SJSA1 (cell line): ENCODE measurements at regions not wholly inside any gene's neighbourhood (a gene's known extent, or its start where the extent isn't known, plus 50 kb on each side); places are given as distances from the start of the nearest gene placed in this dataset.

Experiments
- DNase-seq, 2 experiments: peaks; one replicate each; pipeline ENCODE4 v3.0.0-alpha.2; 2015 to 2020; ENCODE audit warnings: low spot score in 2 of 2, low read depth in 1 of 2
- H3K27ac ChIP-seq: fragments of 250-450 bp; sonication (Bioruptor Pico); 2 replicates; pipeline ENCODE4 v1.5.1; 2020; ENCODE audit warnings: mild to moderate bottlenecking, moderate library complexity
- H3K27me3 ChIP-seq: fragments of 250-450 bp; sonication (Bioruptor Pico); replicated peaks from 2 replicates; pipeline ENCODE4 v1.5.1; 2020; ENCODE audit warnings: mild to moderate bottlenecking, moderate library complexity
- H3K36me3 ChIP-seq: fragments of 250-450 bp; sonication (Bioruptor Pico); 2 replicates; pipeline ENCODE4 v1.5.1; 2020; ENCODE audit warnings: mild to moderate bottlenecking
- H3K4me1 ChIP-seq: fragments of 250-450 bp; sonication (Bioruptor Pico); replicated peaks from 2 replicates; pipeline ENCODE4 v1.6.1; 2021; ENCODE audit warnings: mild to moderate bottlenecking
- H3K4me3 ChIP-seq: fragments of 250-450 bp; sonication (Bioruptor Pico); 2 replicates; pipeline ENCODE4 v1.5.1; 2020; ENCODE audit warnings: mild to moderate bottlenecking
- H3K9me3 ChIP-seq: fragments of 250-450 bp; sonication (Bioruptor Pico); replicated peaks from 2 replicates; pipeline ENCODE4 v1.5.1; 2020; ENCODE audit warnings: mild to moderate bottlenecking

DNA sequence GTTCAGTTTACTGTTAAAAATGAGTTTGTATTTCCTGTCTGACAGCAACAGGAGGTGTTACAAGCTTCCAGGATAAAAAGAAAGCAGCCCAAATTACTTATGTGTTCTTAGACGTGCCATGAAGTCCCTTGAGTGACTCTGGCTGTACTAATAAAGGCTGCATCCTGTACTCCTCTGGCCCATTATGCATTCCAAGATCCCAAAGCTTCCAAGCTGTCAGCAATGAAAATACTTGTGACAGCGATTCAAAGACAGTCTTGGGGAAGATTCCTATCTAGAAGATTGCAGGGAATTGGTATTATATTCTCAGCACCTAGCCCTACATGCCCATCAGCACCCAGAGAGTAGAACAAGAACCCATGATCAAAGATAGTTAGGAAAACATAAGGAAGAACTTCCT lies 281.6 kb upstream of the TRPC7 start:
- Histone ChIP-seq H3K27me3 (peaks cover 5% of the 10 kb centered on the region; the same call in 1 of the 2 replicates), H3K27ac (no peak overlapping the region), H3K36me3 (no peaks in the 10 kb centered on the region), H3K4me3 (no peak overlapping the region), H3K9me3 (no peaks in the 10 kb centered on the region), H3K4me1 (no peaks in the 10 kb centered on the region)
- no peak for DNase-seq

- Histone ChIP-seq H3K4me1 (no peaks in the 10 kb centered on the region), H3K27me3 (peaks cover 17% of the 10 kb centered on the region), H3K4me3 (no peak overlapping the region), H3K27ac (no peak overlapping the region), H3K9me3 (no peaks in the 10 kb centered on the region), H3K36me3 (no peaks in the 10 kb centered on the region)
- no peak for DNase-seq
Measured at GRCh38 chr5:136642976-136643375, 277.6 kb upstream of the TRPC7 start.

GRCh38 chr5:136639616-136640015 lies 274.3 kb upstream of the TRPC7 start:
- Histone ChIP-seq H3K4me1 (no peaks in the 10 kb centered on the region), H3K4me3 (no peak overlapping the region), H3K27ac (no peak overlapping the region), H3K9me3 (no peaks in the 10 kb centered on the region), H3K27me3 (peaks cover 37% of the 10 kb centered on the region), H3K36me3 (no peaks in the 10 kb centered on the region)
- no peak for DNase-seq

- no peaks in the 10 kb centered on the region for H3K9me3 ChIP-seq
- no peaks in the 10 kb centered on the region for H3K36me3 ChIP-seq
- no peak overlapping the region for H3K4me3 ChIP-seq
- H3K4me1 ChIP-seq, result no peaks in the 10 kb centered on the region
- no peak overlapping the region for H3K27ac ChIP-seq
- peaks cover 43% of the 10 kb centered on the region for H3K27me3 ChIP-seq
- no peak for DNase-seq
Measured at GRCh38 chr5:136638084-136638483, 272.7 kb upstream of the TRPC7 start.

- no peaks in the 10 kb centered on the region for H3K9me3 ChIP-seq
- DNase-seq, result no peak
- H3K27ac ChIP-seq, result no peak overlapping the region
- H3K27me3 ChIP-seq, result peaks cover 46% of the 10 kb centered on the region
- H3K36me3 ChIP-seq, result no peaks in the 10 kb centered on the region
- H3K4me3 ChIP-seq, result no peak overlapping the region
- H3K4me1 ChIP-seq, result no peaks in the 10 kb centered on the region
Measured at GRCh38 chr5:136636001-136636400, 270.7 kb upstream of the TRPC7 start.

GRCh38 chr5:136631186-136631585 lies 265.8 kb upstream of the TRPC7 start:
- no peaks in the 10 kb centered on the region for H3K4me1 ChIP-seq
- no peaks in the 10 kb centered on the region for H3K9me3 ChIP-seq
- peaks cover 23% of the 10 kb centered on the region for H3K27me3 ChIP-seq
- no peaks in the 10 kb centered on the region for H3K36me3 ChIP-seq
- no peak overlapping the region for H3K4me3 ChIP-seq
- H3K27ac ChIP-seq, result no peak overlapping the region
- no peak for DNase-seq

GRCh38 chr5:136629125-136629792 lies 263.9 kb upstream of the TRPC7 start:
- Histone ChIP-seq H3K9me3 (no peaks in the 10 kb centered on the region), H3K4me1 (no peaks in the 10 kb centered on the region), H3K27ac (no peak overlapping the region), H3K4me3 (no peak overlapping the region), H3K36me3 (no peaks in the 10 kb centered on the region), H3K27me3 (0 out of 2 replicates have a peak, but pooled peaks cover 5% of the 10 kb centered on the region)
- no peak for DNase-seq

DNA sequence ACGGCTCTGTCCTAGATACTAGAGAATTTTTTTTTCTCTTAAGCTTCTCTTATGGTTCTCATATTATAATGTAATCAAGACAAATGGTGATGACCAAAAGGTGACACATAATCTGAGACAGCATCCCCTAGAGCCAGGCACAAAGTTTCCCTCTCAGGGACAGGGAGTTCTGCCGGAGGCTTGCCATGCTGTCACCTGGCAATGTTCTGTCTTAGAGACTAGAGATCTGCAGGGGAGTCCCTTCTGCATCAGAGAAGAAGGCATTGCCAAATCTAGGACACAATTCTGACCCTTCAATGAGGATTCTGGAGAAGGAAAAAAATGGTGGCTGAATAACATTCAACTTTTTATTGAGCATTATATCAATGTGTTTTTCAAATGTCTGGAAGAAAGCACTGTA lies 261.2 kb upstream of the TRPC7 start:
- Histone ChIP-seq H3K27me3 (0 out of 2 replicates have a peak, but pooled peaks cover 2% of the 10 kb centered on the region), H3K4me3 (no peak overlapping the region), H3K9me3 (no peaks in the 10 kb centered on the region), H3K36me3 (no peaks in the 10 kb centered on the region), H3K4me1 (no peaks in the 10 kb centered on the region), H3K27ac (no peak overlapping the region)
- no peak for DNase-seq

GRCh38 chr5:136622747-136623146 lies 257.4 kb upstream of the TRPC7 start:
- no peak for DNase-seq
- H3K36me3 ChIP-seq, result no peaks in the 10 kb centered on the region

GRCh38 chr5:136621743-136622142 lies 256.4 kb upstream of the TRPC7 start:
- H3K27ac ChIP-seq, result no peak overlapping the region
- H3K27me3 ChIP-seq, result no peaks in the 10 kb centered on the region; the same call in 1 of the 2 replicates
- 0 out of 2 replicates have a peak, but pooled peaks cover 7% of the 10 kb centered on the region for H3K4me1 ChIP-seq
- DNase-seq, result no peak
- H3K4me3 ChIP-seq, result no peak overlapping the region
- H3K9me3 ChIP-seq, result no peaks in the 10 kb centered on the region
- H3K36me3 ChIP-seq, result no peaks in the 10 kb centered on the region

More at GRCh38 chr5:136622747-136623146, 257.4 kb upstream of the TRPC7 start:
- Histone ChIP-seq H3K9me3 (no peaks in the 10 kb centered on the region), H3K4me1 (0 out of 2 replicates have a peak, but pooled peaks cover 7% of the 10 kb centered on the region), H3K27me3 (no peaks in the 10 kb centered on the region; the same call in 1 of the 2 replicates), H3K4me3 (no peak overlapping the region), H3K27ac (no peak overlapping the region)

- no peaks in the 10 kb centered on the region for H3K36me3 ChIP-seq
Measured at GRCh38 chr5:136620621-136621020, 255.3 kb upstream of the TRPC7 start.

GRCh38 chr5:136620016-136620419 lies 254.7 kb upstream of the TRPC7 start:
- Histone ChIP-seq H3K9me3 (no peaks in the 10 kb centered on the region), H3K36me3 (no peaks in the 10 kb centered on the region), H3K4me3 (no peak overlapping the region), H3K27ac (no peak overlapping the region), H3K4me1 (0 out of 2 replicates have a peak, but pooled peaks cover 7% of the 10 kb centered on the region), H3K27me3 (no peaks in the 10 kb centered on the region; the same call in 1 of the 2 replicates)
- DNase-seq, result peak in 1 of 2 experiments; percentile 7

More at GRCh38 chr5:136620621-136621020, 255.3 kb upstream of the TRPC7 start:
- no peak for DNase-seq
- Histone ChIP-seq H3K4me1 (0 out of 2 replicates have a peak, but pooled peaks cover 7% of the 10 kb centered on the region), H3K27ac (no peak overlapping the region), H3K9me3 (no peaks in the 10 kb centered on the region), H3K4me3 (no peak overlapping the region), H3K27me3 (no peaks in the 10 kb centered on the region; the same call in 1 of the 2 replicates)

- DNase-seq, result no peak
- Histone ChIP-seq H3K4me1 (0 out of 2 replicates have a peak, but pooled peaks cover 7% of the 10 kb centered on the region), H3K36me3 (no peaks in the 10 kb centered on the region), H3K27ac (no peak overlapping the region), H3K9me3 (no peaks in the 10 kb centered on the region), H3K27me3 (no peaks in the 10 kb centered on the region; the same call in 1 of the 2 replicates), H3K4me3 (no peak overlapping the region)
Measured at GRCh38 chr5:136619556-136619955, 254.2 kb upstream of the TRPC7 start.

DNA sequence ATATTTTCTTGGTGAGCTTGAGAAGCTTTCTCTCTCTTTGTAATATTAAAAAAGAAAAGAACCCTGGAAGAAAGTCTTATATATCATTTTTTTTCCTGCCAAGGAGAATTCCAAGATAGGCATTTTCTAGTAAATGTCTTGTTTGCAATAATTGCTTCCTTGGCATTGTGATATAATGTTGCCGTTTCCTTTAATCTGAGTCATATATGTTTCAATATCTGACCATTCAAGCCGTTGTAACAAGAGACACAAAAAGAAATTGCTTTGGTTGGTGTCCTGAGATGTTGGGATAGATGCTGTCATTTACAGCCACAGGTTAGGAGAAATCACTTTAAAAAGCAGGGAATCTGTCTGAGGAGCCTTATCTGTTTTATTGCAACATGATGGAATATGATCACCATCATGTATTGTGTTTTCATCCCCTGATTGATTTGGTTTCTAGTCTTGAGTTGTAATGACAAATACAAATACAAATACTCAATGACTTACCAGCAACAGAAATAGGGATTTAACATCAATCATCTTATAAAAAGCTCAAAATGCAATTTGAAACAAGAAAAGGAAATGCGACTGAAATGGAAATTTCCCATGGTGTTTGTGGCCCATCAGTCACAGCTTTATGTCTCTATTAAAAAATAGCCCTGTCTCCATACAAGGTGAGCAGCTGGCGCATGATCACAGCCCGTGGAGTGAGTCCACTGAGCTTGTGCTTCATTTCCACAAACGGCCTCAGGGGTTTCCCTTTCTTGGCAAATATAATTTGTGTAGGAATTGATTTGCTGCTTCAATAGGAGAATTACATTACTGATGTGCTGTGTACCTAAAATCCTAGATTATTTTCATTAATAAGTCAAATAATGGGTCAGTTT lies 250.1 kb upstream of the TRPC7 start:
- 0 out of 2 replicates have a peak, but pooled peaks cover 7% of the 10 kb centered on the region for H3K4me1 ChIP-seq
- H3K36me3 ChIP-seq, result no peaks in the 10 kb centered on the region
- no peak for DNase-seq
- no peaks in the 10 kb centered on the region for H3K9me3 ChIP-seq
- no peak overlapping the region for H3K27ac ChIP-seq
- H3K4me3 ChIP-seq, result no peak overlapping the region
- no peaks in the 10 kb centered on the region; the same call in 1 of the 2 replicates for H3K27me3 ChIP-seq
